HG03439 (cell line): ENCODE measurements at regions not wholly inside any gene's neighbourhood (a gene's known extent, or its start where the extent isn't known, plus 50 kb on each side); places are given as distances from the start of the nearest gene placed in this dataset.
"Not testable (repeated sequence)": the region's sequence is repeated elsewhere in the genome, so short reads cannot be mapped to it uniquely, and the experiment has no call there.

Experiments
- ATAC-seq: cut with Tn5 transposase; IDR thresholded peaks from one replicate; pipeline ENCODE4 v1.9.1; 2021; ENCODE audit warnings: mild to moderate bottlenecking, moderate library complexity; ENCODE audit not compliant: unreplicated experiment

DNA sequence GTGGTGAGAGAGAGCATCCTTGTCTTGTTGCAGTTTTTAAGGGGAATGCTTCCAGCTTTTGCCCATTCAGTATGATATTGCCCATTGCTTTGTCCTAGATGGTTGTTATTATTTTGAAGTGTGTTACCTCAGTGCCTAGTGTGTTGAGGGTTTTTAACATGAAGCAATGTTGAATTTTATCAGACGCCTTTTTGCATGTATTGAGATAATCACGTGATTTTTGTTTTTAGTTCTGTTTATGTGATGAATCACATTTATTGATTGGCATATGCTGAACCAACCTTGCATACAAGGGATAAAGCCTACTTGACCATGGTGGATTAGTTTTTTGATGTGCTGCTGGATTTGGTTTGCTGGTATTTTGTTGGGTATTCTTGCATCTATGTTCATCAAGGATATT lies 302.3 kb upstream of the G2E3 start:
- no peak for ATAC-seq

DNA sequence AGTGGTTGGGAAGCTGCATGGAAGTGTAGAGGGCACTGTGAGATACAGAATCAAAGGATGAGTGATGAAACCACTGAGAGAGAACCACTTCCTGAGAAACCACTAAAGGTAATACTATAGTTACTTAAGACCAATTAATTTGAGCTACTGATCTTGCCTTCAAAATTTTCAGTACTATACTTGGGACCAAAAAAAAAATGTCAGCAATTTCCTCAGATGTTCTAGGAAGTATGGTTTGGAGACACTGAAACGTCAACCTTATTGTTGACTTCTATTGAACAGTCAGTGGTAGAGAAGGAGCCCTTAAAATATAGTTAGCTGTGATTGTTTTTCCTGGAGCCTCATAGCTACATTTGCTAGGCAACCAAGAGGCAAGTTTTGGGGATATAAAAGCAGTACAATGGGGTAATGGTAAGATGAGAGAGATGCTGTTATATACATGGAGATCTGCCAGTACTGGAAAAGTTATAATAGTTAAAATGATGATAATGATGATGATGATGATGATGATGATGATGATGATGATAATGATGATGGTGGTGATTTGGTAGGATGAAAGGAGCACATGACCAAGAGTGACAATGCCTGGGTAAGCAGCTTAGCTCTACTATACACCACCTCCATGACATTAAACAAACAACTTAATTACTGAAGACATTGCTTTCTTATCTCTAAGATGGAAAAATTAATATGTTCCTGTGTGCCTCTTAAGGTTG lies 300.9 kb upstream of the G2E3 start:
- no peak for ATAC-seq

DNA sequence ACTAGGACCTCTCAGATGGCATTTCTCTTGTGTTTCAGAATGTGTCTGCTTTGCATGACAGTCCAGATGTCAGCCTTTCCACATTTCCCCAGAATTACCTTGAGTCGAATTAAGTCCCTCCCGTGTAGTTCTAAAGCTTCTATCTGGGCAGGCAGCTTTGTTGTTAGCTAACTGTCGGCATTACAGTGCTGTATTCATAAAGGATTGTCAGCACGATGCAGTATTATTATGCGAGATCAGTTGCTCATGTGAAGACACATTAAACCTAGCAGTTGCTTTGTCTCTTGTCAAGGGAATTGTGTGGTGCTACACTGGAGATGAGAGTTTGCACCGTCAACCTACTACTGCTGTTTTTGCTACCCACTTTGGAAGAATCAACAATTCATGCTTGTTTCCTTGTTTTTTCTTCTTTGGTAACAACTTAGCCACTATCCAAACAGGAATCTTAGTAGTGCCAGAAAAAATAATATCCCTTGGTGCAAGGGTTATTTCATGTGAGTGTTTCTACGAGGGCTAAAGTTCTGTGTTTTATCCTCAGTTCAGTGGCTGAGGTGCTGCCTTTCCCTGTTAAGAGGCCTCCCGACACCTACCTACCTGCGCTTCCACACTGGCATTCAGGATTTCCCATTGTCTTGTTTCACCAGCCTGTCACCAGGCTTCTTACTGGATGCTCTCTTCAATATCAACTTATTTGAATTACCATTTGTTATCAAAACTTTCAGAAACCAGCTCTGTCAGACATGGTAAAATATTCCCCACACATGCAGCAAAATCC lies 297.9 kb upstream of the G2E3 start:
- ATAC-seq: no peak

DNA sequence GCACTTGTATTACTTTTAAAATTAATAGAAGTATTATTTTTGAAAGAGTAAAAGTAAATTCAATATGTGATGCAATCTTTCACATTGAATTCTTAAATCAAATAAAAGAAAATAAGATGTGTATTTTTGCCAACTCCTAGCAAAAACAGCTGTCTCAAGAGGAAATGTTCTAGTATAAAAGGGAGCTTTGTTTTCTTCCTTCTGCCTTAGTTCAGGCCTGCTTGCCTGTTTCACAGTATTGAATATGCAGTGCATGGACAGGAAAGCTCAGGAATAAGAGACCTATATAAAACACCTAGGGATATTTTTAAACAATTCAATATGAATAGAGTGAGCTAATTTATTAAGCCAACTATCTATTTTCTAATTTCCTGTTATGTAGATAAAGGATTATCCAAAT lies 294.8 kb upstream of the G2E3 start:
- ATAC-seq: no peak

DNA sequence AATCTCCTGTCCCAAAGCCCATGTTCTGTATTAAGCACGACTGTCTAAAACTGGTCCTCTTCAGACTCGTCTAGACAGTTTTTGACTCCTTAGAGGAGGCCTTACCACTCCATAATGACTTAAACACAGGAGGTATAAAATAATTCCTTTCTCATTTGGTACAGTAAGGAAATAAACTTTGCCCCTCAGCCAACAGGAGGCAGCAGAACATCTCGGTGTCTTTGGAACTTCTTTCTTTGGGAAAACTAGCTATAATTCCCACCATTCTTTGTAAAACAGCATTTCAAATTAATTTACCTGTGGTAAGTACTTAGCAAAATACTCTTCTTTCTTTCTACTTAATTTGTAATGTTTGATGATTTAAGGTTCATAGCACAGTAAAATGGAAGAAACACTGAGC lies 292.7 kb upstream of the G2E3 start:
- ATAC-seq: no peak

DNA sequence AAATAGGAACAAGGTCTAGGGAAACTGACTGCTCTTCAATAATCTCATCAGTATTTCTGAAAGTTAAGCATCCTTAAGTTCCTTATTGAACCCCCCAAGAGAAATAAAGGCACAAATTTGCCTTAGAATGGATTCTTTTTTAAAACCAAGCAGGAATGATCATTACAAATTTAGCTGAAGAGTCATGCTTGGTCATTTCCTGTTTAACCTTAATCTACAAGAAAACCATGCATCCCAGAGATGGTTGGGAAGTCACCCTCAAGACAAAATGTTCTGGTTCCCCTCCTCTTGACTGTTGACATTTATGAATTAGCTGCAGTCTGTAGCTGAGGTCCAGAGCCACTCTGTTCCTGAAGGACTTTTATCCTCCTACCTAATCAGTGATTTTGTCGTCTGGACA lies 291.8 kb upstream of the G2E3 start:
- no peak for ATAC-seq

DNA sequence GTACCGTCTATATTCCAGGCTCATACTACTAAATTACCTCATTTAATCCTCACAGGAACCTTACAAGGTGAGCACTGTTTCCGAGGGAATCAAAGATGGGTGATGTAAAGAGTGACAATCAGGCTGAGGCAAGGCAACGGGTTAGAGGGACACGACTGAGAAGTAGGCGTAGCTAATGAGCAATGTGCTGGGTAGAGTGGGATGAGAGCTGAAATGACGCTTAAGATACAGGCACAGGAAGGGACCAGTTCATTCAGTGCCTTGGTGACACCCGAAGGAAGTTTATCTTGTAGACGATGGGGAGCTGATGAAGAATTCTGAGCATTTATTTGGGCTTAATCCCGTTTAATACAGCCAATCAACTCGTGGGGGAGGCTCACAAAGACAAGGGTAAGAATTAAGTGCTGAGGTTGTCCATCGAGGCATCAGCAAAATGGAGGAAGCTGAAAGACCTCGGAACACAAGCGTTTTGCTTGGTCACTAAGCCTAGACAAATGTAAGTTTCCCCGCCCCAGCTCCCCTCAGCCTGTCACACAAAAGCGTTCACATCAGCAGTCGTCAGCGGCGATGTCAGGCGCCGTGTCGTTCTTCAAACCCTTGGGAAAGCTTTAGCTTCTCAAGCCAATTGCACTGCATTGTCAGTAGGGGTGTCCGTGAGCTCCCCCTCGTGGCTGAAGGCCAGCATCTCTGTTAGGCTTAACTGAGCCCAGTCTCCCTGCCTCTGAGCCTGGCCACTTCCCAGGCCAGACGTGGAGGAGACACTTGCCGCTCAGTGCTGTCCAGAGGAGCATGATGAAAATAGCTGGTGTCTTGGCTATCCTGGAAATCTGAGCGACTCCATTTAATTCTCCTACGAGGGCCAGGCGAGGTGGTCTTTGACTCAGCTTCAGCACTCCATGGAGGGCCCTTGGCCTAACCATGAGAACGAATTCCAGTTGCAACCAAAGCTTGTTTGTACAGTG lies 288.5 kb upstream of the G2E3 start:
- ATAC-seq: peak; percentile 98

DNA sequence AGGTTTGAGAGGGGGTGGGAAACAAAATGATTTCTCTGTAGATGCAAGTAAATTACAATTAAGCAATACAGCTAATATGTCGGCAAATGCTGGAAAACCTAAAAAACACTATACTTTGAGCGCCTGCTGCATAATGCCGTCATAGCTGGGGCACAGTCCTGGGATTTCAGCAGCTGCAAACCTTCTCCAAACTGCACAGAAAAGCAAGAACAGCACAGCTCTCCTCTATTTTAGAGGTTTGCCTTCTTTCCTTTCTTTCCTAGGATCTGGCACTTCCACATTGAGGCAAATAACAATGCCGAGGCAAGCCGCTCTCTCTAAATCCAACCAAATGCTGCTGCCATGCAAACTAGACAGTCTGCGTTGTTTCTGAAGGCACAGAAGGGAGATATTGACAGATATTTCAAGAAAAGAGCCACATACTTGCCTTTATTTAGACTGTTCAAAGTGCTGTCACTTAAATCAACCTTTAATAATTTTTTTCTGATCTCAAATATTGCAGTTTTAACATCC lies 287.1 kb upstream of the G2E3 start:
- ATAC-seq: no peak

DNA sequence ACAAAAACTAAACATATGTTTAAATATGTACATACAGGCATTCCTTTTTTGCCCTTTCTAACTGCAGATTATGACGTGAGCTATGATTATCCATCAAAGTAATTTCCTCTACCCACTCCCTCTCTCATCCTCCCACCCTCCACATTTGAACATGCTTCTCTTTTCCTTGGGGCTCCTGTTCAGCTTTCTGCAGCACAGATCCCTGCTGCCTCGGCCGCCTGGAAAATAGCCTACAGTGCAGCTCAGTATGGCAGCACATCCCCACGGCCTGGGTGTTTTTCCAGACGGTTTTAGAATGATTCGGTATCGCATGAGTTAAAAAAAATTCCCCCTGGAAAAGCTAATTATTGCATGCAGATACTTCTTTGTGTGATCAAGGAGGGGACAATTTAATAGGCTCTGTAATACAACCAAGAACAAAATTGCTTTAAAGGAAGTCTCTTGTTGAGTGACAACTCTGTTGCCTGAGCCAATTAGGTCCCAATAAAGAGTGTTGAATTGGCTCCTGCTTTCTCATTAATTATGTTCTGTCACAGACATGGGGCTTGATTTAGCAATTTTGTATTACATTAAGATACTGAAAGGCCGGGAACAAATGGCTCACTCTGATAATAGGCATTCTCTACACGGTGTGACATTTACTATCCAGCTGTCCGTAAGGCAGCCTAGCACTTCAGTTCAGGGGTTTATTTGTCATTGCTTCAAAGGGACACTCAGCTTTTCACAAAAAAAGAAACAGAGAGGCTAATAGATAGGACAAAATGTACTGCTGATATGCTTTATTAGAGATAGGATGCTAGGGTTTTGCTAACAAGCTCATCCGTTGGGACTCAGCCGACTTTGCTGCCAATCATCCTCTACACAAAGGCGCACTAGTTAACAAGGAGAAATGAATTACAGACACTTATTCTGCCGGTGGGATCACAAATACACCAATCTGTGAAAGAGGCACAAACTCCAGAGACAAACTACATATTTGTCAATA lies 285.8 kb upstream of the G2E3 start:
- ATAC-seq: no peak

DNA sequence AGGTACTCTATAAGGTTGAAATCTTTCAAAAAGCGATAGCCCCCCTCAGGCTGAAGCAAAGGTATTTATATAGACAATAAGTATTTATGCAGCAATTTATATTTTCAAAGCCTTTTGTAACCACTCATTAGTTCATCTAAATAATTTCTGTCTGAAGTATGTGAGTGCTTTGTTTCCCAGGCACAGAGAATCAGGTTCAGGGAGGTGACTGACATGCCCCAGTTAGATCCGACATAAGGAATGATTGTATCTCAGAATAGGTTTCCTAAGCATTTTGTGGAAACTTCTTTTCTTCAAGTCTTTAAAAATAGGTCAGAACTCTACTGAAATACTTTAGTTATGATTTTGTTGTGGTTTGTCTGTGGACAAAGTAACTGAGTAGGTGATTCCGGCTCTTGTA lies 283.4 kb upstream of the G2E3 start:
- ATAC-seq: no peak

DNA sequence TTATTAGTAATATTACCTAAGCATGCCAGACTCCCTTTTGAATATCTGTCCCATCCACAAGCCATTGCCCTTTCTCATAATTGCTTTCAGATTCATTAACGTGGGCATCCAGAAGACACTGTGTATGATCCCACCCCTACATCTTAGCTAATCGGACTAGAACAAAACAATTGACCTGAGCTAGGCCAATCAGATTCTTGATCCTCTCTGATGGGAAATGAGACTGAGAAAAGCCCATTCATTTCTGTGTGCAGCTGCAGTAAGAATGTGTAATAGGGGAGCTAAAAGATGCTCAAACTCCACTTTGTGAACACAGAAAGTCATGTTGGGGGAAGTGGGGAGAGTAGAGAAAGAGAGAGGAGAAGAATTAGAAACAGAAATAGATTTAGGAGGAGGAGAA lies 281.7 kb upstream of the G2E3 start:
- no peak for ATAC-seq

DNA sequence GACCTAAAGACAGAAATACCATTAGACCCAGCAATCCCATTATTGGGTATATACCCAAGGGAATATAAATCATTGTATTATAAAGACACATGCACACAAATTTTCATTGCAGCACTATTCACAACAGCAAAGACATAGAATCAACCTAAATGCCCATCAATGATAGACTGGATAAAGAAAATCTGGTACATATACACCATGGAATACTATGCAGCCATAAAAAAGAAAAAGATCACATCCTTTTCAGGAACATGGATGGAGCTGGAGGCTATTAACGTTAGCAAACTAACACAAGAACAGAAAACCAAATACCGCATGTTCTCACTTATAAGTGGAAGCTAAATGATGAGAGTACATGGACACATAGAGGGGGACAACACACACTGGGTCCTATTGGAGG lies 280.1 kb upstream of the G2E3 start:
- not testable (repeated sequence) for ATAC-seq

DNA sequence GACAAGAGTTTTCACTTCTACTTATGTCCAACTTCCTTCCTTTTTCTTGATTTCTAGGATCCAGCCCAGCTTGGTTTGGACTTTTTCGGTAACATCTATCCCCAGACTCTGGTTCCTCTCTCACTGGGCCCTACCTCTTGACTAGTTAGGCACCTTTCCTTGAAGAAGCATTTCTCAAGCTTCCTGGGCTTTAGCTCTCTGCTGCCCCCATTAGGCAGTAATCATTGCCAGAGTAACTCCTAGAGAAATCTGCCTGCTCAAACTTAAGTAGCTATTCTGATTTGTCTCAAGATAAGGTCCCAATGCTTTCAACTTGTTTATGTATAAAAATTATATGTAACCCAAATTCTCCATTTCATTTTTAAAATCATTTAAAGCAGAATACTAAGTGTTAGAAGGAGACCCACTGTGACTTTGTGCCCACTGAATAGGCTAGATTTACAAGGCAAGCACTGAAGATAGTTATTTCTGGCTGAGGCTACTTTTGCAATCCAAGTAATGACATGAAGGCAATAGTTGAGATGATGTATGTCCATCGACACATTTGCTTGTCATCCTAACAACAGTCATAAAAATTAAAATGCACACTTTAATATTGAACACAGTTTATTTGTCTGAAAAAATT lies 275.0 kb upstream of the G2E3 start:
- ATAC-seq: no peak

DNA sequence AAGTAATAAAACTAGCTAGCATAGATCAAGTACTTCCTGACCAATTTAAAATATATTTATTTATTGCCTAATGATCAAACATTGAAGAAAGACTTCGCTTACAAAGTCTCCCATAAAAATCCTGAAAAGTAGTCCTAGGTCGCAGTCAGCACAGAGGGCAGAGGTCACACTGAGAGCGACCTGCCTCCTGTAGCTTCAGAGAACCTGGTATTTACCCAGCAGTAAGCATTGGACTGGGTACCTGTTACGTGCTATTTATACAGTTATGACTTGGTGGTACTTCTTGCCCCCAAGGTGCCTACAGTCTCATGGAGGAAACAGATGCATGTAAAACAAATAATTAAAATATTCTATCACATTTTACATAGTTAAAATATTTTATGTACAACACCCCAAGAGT lies 274.1 kb upstream of the G2E3 start:
- ATAC-seq: no peak

DNA sequence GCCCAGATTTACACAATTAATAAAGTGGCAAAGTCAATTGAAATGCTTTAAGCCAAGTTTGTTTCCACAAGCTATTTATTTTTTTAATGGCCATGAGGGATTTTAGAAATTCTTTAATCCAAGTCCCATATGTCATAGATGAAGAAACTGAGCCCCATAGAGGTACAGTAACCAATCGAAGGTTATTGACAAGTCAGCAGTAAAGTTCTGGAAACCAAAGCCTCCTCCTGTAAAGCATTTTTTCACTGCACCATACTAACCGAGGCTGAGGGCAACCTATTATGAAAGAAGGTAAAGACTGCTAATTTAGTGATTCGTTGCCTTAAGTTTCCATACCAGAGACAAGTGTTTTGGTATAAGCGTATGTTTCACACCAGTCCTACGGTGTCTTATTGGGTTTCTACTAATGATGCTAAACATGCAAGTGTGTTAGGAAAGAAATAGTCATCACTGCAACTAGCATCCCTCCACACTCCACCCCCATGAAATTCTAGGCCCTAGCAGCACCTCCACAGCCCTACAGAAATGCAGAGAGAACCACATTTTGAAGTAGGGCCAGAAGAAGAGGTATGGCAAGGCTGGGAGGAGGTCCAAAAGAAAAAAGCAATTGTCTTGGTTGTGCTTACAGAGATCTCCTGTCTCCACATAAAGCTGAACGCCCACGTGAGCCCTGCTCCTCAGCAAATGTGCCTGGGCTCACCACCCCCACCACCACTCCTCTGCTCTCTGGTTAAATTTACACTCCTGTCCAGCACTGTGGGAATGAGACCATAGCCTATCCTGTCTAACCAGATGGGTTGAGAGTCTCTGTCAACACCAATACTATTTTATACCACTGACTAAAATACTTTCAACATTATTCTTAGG lies 271.1 kb upstream of the G2E3 start:
- ATAC-seq: no peak

DNA sequence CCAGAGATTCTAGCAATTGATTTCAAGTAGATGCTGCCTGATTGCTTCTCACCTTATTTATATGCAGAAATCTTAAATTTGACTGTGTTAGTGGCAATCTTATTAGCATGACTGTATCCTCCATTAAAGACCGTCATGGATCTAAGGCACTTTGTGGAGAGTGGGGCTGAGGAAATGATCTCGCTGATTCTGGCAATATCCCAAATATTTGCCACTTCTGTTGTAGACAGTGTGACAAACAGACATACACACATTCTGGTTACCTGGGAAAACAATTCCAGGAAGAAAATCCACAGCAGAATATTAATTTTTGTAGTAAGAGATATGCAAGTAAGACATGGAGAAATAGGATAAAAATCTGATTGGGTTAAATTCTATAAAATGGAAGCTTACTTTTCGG lies 269.0 kb upstream of the G2E3 start:
- ATAC-seq: no peak

DNA sequence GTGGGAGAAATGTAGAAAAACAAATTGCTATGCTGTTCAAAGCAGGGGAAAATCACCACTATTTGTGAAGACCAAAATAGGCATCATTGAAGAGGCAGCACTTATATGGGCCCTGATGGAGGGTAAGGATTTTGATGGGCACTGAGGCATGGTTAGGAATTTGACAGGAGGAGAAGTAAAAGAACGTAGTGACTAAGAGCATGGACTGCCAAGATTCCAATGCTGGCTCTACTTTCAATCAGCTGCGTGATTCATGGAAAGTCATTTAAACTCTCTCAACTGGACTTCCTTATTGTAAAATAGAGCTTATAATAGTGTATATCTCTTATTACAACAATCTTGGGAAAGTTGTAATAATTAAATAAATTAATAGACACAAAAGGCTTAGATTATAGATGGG lies 267.7 kb upstream of the G2E3 start:
- no peak for ATAC-seq

DNA sequence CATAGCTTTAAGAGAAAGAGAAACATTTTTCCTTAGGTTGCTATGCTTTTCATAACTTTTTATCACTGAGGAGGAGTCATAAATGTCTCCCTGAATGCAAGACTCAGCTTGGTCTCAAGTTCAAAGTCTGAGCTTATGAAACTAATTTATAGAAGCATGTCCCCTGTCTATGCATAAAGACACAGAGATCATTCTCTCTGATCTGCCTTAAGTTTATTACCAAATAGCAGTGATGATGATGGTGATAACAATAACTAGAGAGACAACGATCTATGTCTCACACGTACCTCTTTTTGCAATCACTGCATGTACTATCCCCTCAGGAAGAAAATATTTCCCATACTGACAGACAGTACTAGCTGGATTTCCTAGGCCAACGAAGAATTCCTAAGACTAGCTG lies 266.4 kb upstream of the G2E3 start:
- ATAC-seq: no peak

DNA sequence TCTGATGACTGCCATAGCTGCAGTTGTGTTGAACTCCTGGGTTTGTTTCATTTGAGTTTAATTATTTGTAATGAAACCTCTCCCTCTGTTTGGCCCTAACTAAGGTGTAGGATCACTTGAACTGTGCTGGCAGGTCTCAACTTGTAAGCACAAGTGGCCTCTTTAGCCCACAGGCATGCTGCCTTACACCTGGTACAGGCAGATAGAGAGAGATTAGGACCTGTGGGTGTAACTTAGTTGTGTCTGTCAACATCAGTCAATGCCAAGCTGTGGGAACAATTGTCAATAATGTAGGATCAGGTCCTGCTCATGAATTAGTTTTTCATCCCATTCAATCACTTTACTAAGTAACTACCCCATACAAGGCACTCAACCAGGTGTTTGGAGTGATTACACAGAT lies 263.0 kb upstream of the G2E3 start:
- no peak for ATAC-seq
